Mucosa of descending colon (tissue), 3 donors: ENCODE measurements at regions not wholly inside any gene's neighbourhood (a gene's known extent, or its start where the extent isn't known, plus 50 kb on each side); places are given as distances from the start of the nearest gene placed in this dataset.

Experiments
- ATAC-seq: fragments of 200-7000 bp; cut with Tn5 transposase; one replicate; pipeline ENCODE4 v1.9.1; 2020; ENCODE audit warnings: mild to moderate bottlenecking, moderate library complexity
- DNase-seq, 3 donors: peaks; one replicate each; pipeline ENCODE4 v3.0.0-alpha.2; 2020
- H3K36me3 ChIP-seq: fragments of 200-600 bp; one replicate; pipeline ENCODE4 v1.8.0; 2021; ENCODE audit warnings: low read depth, mild to moderate bottlenecking
- H3K4me1 ChIP-seq: fragments of 200-600 bp; one replicate; pipeline ENCODE4 v1.8.0; 2021; ENCODE audit warnings: low read depth, mild to moderate bottlenecking
- H3K4me3 ChIP-seq: fragments of 200-600 bp; one replicate; pipeline ENCODE4 v1.8.0; 2021; ENCODE audit warnings: mild to moderate bottlenecking
- H3K9me3 ChIP-seq: fragments of 200-600 bp; one replicate; pipeline ENCODE4 v1.8.0; 2021; ENCODE audit warnings: mild to moderate bottlenecking
- intact Hi-C, 2 donors: fragments of 100-400 bp; cut with DNase I in 1 of 2; cut with micrococcal nuclease in 1 of 2; formaldehyde crosslinking; loops; one replicate each; pipeline versions ENCODE4 v1.11.0 to v1.11.1; 2022; cut with DNase I, micrococcal nuclease
- TF ChIP-seq, protein P1 (sequence below): fragments of 200-600 bp; IDR thresholded peaks from one replicate; pipeline ENCODE4 v1.8.0; 2022; ENCODE audit warnings: antibody characterized with exemption, mild to moderate bottlenecking
- donor health status: DM: no; HTN: no; CAD: no; lungs with moderate emphysema.
- donor health status: DM: no; HTN: no; CAD: no.
- donor health status: DM: no; HTN: yes; CAD: no.

DNA sequence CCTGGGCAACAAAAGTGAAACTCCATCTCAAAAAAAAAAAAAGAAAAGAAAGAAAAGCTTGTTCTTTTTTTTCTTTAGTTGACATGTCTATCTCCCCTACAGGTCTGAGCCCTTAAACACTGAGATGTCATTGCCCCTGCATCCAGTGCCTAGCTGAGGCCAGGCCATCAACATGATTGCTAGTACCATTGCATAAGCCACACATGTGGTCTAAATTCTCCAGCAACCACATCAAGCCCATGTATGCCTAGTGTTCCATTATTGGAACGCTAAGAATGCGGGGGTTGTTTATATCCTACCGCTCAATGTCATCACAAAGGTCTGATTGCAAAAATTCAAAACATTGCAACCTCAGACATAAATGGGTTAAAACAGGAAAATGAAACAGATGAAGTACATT lies 62.7 kb downstream of the NPTX2 start:
- Histone ChIP-seq H3K4me3 (no peak overlapping the region), H3K36me3 (no peaks in the 10 kb centered on the region), H3K4me1 (no peaks in the 10 kb centered on the region), H3K9me3 (no peaks in the 10 kb centered on the region)
- TF ChIP-seq, protein P1, sequence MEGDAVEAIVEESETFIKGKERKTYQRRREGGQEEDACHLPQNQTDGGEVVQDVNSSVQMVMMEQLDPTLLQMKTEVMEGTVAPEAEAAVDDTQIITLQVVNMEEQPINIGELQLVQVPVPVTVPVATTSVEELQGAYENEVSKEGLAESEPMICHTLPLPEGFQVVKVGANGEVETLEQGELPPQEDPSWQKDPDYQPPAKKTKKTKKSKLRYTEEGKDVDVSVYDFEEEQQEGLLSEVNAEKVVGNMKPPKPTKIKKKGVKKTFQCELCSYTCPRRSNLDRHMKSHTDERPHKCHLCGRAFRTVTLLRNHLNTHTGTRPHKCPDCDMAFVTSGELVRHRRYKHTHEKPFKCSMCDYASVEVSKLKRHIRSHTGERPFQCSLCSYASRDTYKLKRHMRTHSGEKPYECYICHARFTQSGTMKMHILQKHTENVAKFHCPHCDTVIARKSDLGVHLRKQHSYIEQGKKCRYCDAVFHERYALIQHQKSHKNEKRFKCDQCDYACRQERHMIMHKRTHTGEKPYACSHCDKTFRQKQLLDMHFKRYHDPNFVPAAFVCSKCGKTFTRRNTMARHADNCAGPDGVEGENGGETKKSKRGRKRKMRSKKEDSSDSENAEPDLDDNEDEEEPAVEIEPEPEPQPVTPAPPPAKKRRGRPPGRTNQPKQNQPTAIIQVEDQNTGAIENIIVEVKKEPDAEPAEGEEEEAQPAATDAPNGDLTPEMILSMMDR: no peak
- intact Hi-C loops: no loop called here
- ATAC-seq (no peak), DNase-seq (no peak)

DNA sequence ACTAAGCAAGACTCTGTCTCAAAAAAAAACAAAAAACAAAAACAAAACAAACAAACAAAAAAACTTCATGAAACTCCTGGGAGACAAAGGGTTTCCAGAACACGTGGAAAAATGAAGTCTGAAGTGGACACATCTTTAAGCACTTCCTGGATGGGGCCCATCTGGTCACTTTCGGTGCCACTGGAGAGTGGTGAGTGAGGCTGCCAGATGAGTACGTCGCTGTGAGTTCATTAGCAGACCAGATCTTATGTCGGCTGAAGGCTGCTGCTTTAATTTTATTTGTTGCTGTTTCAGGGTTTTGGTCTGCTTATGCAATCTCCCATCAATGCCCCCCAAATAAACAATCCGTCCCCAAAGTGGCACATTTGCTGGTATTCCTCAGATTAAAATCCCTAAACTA lies 64.4 kb downstream of the NPTX2 start:
- DNase-seq: no peak
- intact Hi-C loops: no loop called here
- TF ChIP-seq, protein P1: no peak
- H3K9me3 ChIP-seq: no peaks in the 10 kb centered on the region
- H3K36me3 ChIP-seq: no peaks in the 10 kb centered on the region
- H3K4me1 ChIP-seq: no peaks in the 10 kb centered on the region
- no peak overlapping the region for H3K4me3 ChIP-seq
- no peak for ATAC-seq

DNA sequence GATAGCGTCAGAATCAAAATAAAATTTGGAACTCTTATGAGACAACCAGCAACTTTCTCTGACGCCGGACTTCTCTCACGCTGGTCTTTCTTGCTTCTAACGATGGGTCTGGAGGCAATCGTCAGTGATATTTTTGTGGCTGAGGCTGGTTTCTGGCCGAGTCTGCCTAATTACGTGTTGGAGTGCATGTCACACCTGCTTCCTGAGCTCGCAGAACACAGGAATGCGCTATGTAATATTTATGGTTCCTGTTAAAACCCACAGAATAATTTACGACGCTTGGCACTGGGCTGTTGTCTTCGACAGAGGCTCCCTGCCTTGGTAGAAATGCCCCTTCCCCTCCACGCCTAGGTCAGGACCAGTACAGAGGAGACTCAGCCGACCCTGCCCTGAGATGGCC lies 64.9 kb downstream of the NPTX2 start:
- Histone ChIP-seq H3K4me3 (no peak overlapping the region), H3K9me3 (no peaks in the 10 kb centered on the region), H3K4me1 (no peaks in the 10 kb centered on the region), H3K36me3 (no peaks in the 10 kb centered on the region)
- DNase-seq (no peak), ATAC-seq (no peak)
- intact Hi-C loops: no loop called here
- TF ChIP-seq, protein P1: no peak

DNA sequence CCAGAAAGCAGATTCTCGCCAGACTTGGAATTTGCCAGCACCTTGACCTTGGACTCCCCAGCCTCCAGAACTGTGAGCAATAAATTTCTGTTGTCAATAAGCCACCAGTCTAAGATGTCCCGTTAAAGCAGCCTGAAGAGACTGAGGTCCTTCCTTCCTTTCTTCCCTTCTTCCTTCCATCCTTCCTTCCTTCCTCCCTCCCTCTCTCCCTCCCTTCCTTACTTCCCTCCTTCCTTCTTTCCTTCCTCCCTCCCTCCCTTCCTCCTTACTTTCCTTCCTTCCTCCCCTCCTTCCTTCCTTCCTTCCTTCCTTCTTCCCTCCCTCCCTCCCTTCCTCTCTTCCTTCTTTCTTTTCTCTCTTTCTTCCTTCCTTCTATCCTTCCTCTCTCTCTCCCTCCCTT lies 66.4 kb downstream of the NPTX2 start:
- no peak for DNase-seq
- Histone ChIP-seq H3K9me3 (no peaks in the 10 kb centered on the region), H3K4me3 (no peak overlapping the region), H3K36me3 (no peaks in the 10 kb centered on the region), H3K4me1 (no peaks in the 10 kb centered on the region)
- no peak for ATAC-seq
- TF ChIP-seq, protein P1: no peak
- intact Hi-C loops: no loop called here

DNA sequence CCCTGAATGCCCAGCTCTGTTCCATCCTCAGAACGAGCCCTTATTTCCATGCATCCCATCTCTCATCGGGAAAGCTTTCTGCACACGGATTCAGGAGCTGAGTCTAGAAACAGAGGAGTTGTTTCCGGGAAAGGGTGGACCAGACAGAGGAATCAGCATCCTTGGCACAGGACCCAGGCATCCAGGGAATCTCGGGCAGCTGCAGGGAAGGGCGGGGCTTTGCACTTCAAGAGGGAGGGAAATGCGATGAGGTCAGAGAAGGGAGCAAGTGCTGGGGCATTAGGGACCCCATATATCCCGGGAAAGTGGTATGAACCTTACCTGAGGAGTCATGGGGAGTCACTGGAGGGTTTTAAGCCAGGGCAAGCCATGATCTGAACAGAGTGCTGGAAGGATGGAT lies 68.5 kb downstream of the NPTX2 start:
- H3K4me3 ChIP-seq: no peak overlapping the region
- H3K36me3 ChIP-seq: no peaks in the 10 kb centered on the region
- TF ChIP-seq, protein P1: no peak
- ATAC-seq (no peak), DNase-seq (no peak)
- H3K9me3 ChIP-seq: peaks cover under 1% of the 10 kb centered on the region
- no peaks in the 10 kb centered on the region for H3K4me1 ChIP-seq
- intact Hi-C loops: no loop called here

DNA sequence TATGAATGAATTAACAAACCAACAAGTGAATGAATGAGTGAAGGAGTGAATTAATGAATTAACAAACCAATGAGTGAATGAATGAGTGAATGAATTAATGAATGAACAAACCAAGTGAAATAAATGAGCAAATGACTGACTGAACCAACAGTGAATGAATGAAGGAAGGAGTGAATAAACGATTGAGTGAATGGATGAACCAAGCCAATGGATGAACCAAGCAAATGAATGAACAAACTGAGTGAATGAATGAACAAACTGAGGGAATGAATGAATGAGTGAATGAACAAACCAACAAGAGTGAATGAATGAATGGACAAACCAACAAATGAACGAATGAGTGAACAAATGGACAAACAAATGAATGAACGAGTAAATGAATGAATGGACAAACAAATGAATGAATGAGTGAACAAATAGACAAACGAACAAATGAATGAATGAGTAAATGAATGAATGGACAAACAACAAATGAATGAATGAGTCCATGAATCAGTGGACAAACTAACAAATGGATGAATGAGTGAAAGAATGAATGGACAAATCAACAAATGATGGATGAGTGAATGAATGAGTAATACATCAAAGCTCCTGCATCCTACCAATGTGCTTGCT lies 69.5 kb downstream of the NPTX2 start:
- Histone ChIP-seq H3K9me3 (peaks cover 3% of the 10 kb centered on the region), H3K36me3 (no peaks in the 10 kb centered on the region), H3K4me1 (no peaks in the 10 kb centered on the region), H3K4me3 (no peak overlapping the region)
- intact Hi-C loops: no loop called here
- no peak for DNase-seq
- TF ChIP-seq, protein P1: no peak
- ATAC-seq: no peak
